ENCODE measurements at regions not wholly inside any gene's neighbourhood (a gene's known extent, or its start where the extent isn't known, plus 50 kb on each side); places are given as distances from the start of the nearest gene placed in this dataset.

GRCh38 chr22:22800716-22801115, 86.9 kb upstream of the IGLL5 start:
- no peak for DNase-seq (ENCODE audit: low read depth in 2 of 3, low spot score in 1 of 3)

- no peak for DNase-seq (ENCODE audit: low read depth in 2 of 3, low spot score in 1 of 3)
Measured at GRCh38 chr22:22802339-22802970, 85.2 kb upstream of the IGLL5 start.

GRCh38 chr22:22803285-22803853, 84.2 kb upstream of the IGLL5 start:
- no peak for DNase-seq (ENCODE audit: low read depth in 2 of 3, low spot score in 1 of 3)

- peak in 2 of 3 donors; percentile 48 to 65 for DNase-seq (ENCODE audit: low read depth in 2 of 3, low spot score in 1 of 3)
Measured at GRCh38 chr22:22810018-22810427, 77.6 kb upstream of the IGLL5 start.

GRCh38 chr22:22810471-22810870, 77.1 kb upstream of the IGLL5 start:
- DNase-seq (ENCODE audit: low read depth in 2 of 3, low spot score in 1 of 3): no peak

- DNase-seq (ENCODE audit: low read depth in 2 of 3, low spot score in 1 of 3): no peak
Measured at GRCh38 chr22:22811016-22812009, 76.3 kb upstream of the IGLL5 start.

GRCh38 chr22:22812031-22812905, 75.3 kb upstream of the IGLL5 start:
- no peak for DNase-seq (ENCODE audit: low read depth in 2 of 3, low spot score in 1 of 3)

- no peak for DNase-seq (ENCODE audit: low read depth in 2 of 3, low spot score in 1 of 3)
Measured at GRCh38 chr22:22813126-22814075, 74.2 kb upstream of the IGLL5 start.

GRCh38 chr22:22814666-22815396, 72.8 kb upstream of the IGLL5 start:
- DNase-seq (ENCODE audit: low read depth in 2 of 3, low spot score in 1 of 3): no peak

GRCh38 chr22:22815397-22816170, 72.0 kb upstream of the IGLL5 start:
- no peak for DNase-seq (ENCODE audit: low read depth in 2 of 3, low spot score in 1 of 3)

- no peak for DNase-seq (ENCODE audit: low read depth in 2 of 3, low spot score in 1 of 3)
Measured at GRCh38 chr22:22816171-22816514, 71.5 kb upstream of the IGLL5 start.

- no peak for DNase-seq (ENCODE audit: low read depth in 2 of 3, low spot score in 1 of 3)
Measured at GRCh38 chr22:22816766-22817410, 70.7 kb upstream of the IGLL5 start.

GRCh38 chr22:22817468-22818201, 70.0 kb upstream of the IGLL5 start:
- DNase-seq (ENCODE audit: low read depth in 2 of 3, low spot score in 1 of 3): no peak

- DNase-seq (ENCODE audit: low read depth in 2 of 3, low spot score in 1 of 3): no peak
Measured at GRCh38 chr22:22818202-22818538, 69.4 kb upstream of the IGLL5 start.

- DNase-seq (ENCODE audit: low read depth in 2 of 3, low spot score in 1 of 3): no peak
Measured at GRCh38 chr22:22818861-22819855, 68.5 kb upstream of the IGLL5 start.

- DNase-seq (ENCODE audit: low read depth in 2 of 3, low spot score in 1 of 3): no peak
Measured at GRCh38 chr22:22820076-22820475, 67.5 kb upstream of the IGLL5 start.

Data from stimulated activated CD4-positive, alpha-beta T cell treated with anti-CD3 and anti-CD28 coated beads, Interleukin-12 subunit alpha, Interleukin-12 subunit beta, amount 100 ng/mL, for 48 hours (primary cell).